ENCODE measurements at regions not wholly inside any gene's neighbourhood (a gene's known extent, or its start where the extent isn't known, plus 50 kb on each side); places are given as distances from the start of the nearest gene placed in this dataset.
A peak's percentile ranks its signal among the peaks of the same experiment; 100 is the strongest.

- TF ChIP-seq SRF (IDR thresholded peaks at IDR 0.05; ENCODE audit: low read depth) (no peak), EZH2 (IDR thresholded peaks at IDR 0.05) (no peak), EZH2phosphoT487 (IDR thresholded peaks at IDR 0.05; ENCODE audit: borderline replicate concordance) (no peak), ATF3 (IDR thresholded peaks at IDR 0.05) (no peak), ZBTB33 (IDR thresholded peaks at IDR 0.05; ENCODE audit: extremely low read depth, insufficient replicate concordance, low read length) (no peak), ZFX (IDR thresholded peaks at IDR 0.05) (no peak), ELF1 (IDR thresholded peaks at IDR 0.05; ENCODE audit: borderline replicate concordance, low read depth) (no peak), RAD21 (IDR thresholded peaks at IDR 0.05; ENCODE audit: low read depth) (peak; percentile 76), YY1 (IDR thresholded peaks at IDR 0.05; ENCODE audit: extremely low read depth, insufficient replicate concordance, low read depth, low read length) (no peak), EGR1 (IDR thresholded peaks at IDR 0.05; ENCODE audit: low read depth) (no peak), CBX3 (IDR thresholded peaks at IDR 0.05; ENCODE audit: low read depth) (peak; percentile 69; the same call in 1 of the 2 replicates)
Measured at GRCh38 chr5:174581479-174581878, 142.9 kb upstream of the MSX2 start (continued).

- H3K9me2 ChIP-seq (ENCODE audit: insufficient read depth), result no peaks in the 10 kb centered on the region
- no peaks in the 10 kb centered on the region for H4K20me1 ChIP-seq (ENCODE audit: insufficient read depth)
- ATAC-seq (peak; percentile 14; the same call in 1 of the 2 replicates), DNase-seq (ENCODE audit: low read depth, low spot score) (no peak)
- intact Hi-C loops (cut with micrococcal nuclease), result loop anchor here (1.0 to 5.0 kb wide), 4 partner anchors 79 to 211 kb away; partner anchors contain the start of gene MSX2
- no peaks in the 10 kb centered on the region for H3K27me3 ChIP-seq (ENCODE audit: insufficient read depth, low read length)
- H3K4me2 ChIP-seq (ENCODE audit: low read length), result peak overlapping the region; percentile 37; the same call in 1 of the 2 replicates
- H3K27ac ChIP-seq (ENCODE audit: low read depth, low read length), result no peak overlapping the region
- POLR2A ChIA-PET, result interaction anchor here (0.9 to 1.2 kb wide), 2 partner anchors 15 to 78 kb away, joined by 3 read pairs; no protein-coding TSS in a partner anchor
- peak overlapping the region; percentile 93 for H2AFZ ChIP-seq (ENCODE audit: low read depth, low read length, poor library complexity, severe bottlenecking)
- no peak overlapping the region for H3K9ac ChIP-seq (ENCODE audit: low read length)
- BruUV-seq (replicated peaks), result no TSS peak
- H3K9me3 ChIP-seq (ENCODE audit: control insufficient read depth in 1 of 2, insufficient read depth in 1 of 2, low read depth in 1 of 2, low read length in 2 of 2), result no peaks in the 10 kb centered on the region
- no peak overlapping the region for H3K4me3 ChIP-seq (replicated peaks in 1 of 2; ENCODE audit: low read depth in 1 of 2, low read length in 2 of 2)
- RAD21 ChIA-PET (ENCODE audit: low non-redundant PET in 1 of 2, low total read pairs in 2 of 2, uncharacterized antibody in 2 of 2, unreplicated experiment in 2 of 2), result no interaction called here
- H3K4me1 ChIP-seq (ENCODE audit: control insufficient read depth in 1 of 2, insufficient read depth in 2 of 2, low read length in 2 of 2), result peaks cover 7 to 43% of the 10 kb centered on the region in 2 experiments; a peak in 3 of 4 replicates
- H3K36me3 ChIP-seq (ENCODE audit: control insufficient read depth in 1 of 2, insufficient read depth in 2 of 2, low read length in 2 of 2), result no peaks in the 10 kb centered on the region
- no peaks in the 10 kb centered on the region for H3K79me2 ChIP-seq (ENCODE audit: insufficient read depth, low read length)
- CTCF ChIA-PET, result interaction anchor here (0.8 to 1.4 kb wide), 5 partner anchors 10 to 78 kb away, joined by 3 to 5 read pairs (median 3); no protein-coding TSS in a partner anchor
- TF ChIP-seq YY1 (IDR thresholded peaks at IDR 0.05; ENCODE audit: extremely low read depth, insufficient replicate concordance, low read depth, low read length), result no peak
- TF ChIP-seq EZH2phosphoT487 (IDR thresholded peaks at IDR 0.05; ENCODE audit: borderline replicate concordance), result no peak
- no peak for TF ChIP-seq TCF7L2 (IDR thresholded peaks at IDR 0.05; ENCODE audit: borderline replicate concordance, extremely low read depth, insufficient read depth, insufficient read length)
- no peak for TF ChIP-seq POLR2AphosphoS5 (IDR thresholded peaks at IDR 0.05; ENCODE audit: low read depth, low read length)
- no peak for TF ChIP-seq JUND (IDR thresholded peaks at IDR 0.05)
- TF ChIP-seq SIN3A (IDR thresholded peaks at IDR 0.05; ENCODE audit: low read depth), result no peak
- TF ChIP-seq MAX (IDR thresholded peaks at IDR 0.05), result no peak
- TF ChIP-seq FOSL1 (IDR thresholded peaks at IDR 0.05; ENCODE audit: low read depth), result no peak
- no peak for TF ChIP-seq POLR2A (IDR thresholded peaks at IDR 0.05; ENCODE audit: borderline replicate concordance, extremely low read depth, insufficient read depth, insufficient read length)
- TF ChIP-seq SP1 (IDR thresholded peaks at IDR 0.05; ENCODE audit: low read depth), result no peak
- no peak for TF ChIP-seq ZFX (IDR thresholded peaks at IDR 0.05)
- TF ChIP-seq EGR1 (IDR thresholded peaks at IDR 0.05; ENCODE audit: low read depth), result no peak
- no peak for TF ChIP-seq CEBPB (IDR thresholded peaks at IDR 0.05; ENCODE audit: low read depth)
- TF ChIP-seq ZNF274 (IDR thresholded peaks at IDR 0.05; ENCODE audit: low read depth, low read length), result no peak
- no peak for TF ChIP-seq EZH2 (IDR thresholded peaks at IDR 0.05)
- TF ChIP-seq ATF3 (IDR thresholded peaks at IDR 0.05), result no peak
- no peak for TF ChIP-seq CTCF (IDR thresholded peaks at IDR 0.05 in 2 of 3, conservative IDR thresholded peaks at IDR 0.05 in 1 of 3; ENCODE audit: borderline replicate concordance in 1 of 3, insufficient read depth in 1 of 3, low read depth in 2 of 3, low read length in 2 of 3)
Measured at GRCh38 chr5:174581894-174582293, 142.5 kb upstream of the MSX2 start.

Data from HCT116 (cell line).